ENCODE measurements at regions not wholly inside any gene's neighbourhood (a gene's known extent, or its start where the extent isn't known, plus 50 kb on each side); places are given as distances from the start of the nearest gene placed in this dataset.

DNA sequence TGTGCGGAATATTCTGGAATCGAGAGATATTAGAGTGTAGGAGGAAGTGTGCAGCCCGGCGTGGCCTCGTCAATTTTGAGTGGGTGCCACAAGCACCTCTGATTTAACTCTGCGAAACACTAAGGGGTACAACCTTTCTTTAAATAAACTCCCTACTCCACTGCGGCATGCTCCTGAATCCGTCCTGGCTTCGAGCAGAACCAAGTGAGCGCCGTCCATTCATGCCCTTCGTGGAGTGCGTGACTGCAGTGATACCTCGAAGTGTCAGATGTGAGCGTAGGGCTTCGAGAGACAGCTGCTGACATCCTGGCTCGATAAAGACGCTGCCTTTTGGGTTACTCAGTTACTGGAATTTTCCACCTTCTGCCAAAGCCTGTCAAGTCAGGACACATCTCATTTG lies 128.8 kb downstream of the FOXL1 start:
- no peak overlapping the region for H3K4me3 ChIP-seq
- TF ChIP-seq, protein P1, sequence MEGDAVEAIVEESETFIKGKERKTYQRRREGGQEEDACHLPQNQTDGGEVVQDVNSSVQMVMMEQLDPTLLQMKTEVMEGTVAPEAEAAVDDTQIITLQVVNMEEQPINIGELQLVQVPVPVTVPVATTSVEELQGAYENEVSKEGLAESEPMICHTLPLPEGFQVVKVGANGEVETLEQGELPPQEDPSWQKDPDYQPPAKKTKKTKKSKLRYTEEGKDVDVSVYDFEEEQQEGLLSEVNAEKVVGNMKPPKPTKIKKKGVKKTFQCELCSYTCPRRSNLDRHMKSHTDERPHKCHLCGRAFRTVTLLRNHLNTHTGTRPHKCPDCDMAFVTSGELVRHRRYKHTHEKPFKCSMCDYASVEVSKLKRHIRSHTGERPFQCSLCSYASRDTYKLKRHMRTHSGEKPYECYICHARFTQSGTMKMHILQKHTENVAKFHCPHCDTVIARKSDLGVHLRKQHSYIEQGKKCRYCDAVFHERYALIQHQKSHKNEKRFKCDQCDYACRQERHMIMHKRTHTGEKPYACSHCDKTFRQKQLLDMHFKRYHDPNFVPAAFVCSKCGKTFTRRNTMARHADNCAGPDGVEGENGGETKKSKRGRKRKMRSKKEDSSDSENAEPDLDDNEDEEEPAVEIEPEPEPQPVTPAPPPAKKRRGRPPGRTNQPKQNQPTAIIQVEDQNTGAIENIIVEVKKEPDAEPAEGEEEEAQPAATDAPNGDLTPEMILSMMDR (IDR thresholded peaks at IDR 0.05) = no peak
- H3K27ac ChIP-seq = no peak overlapping the region
- no peak for DNase-seq (ENCODE audit: low spot score)

DNA sequence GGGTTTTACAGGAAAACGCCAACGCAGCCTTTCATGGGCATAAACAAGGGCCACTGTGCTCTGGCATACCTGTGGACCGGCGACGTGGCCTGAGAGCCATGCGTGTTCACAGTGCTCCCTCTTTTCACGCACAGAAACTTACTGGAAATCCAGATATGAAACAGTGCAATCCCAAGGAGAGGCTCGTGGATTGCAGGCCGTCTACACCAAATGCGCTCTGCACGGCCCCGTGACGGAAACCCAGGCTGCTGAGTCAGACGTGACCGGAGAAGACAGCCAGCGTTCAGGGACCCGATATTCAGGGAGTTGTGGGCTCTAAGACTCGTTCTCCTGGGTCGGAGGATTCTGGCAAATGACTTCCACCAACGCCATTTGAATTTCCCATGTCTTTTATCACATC lies 129.2 kb downstream of the FOXL1 start:
- DNase-seq (ENCODE audit: low spot score) = no peak
- Histone ChIP-seq H3K27ac (no peak overlapping the region), H3K4me3 (no peak overlapping the region)
- TF ChIP-seq, protein P1 (IDR thresholded peaks at IDR 0.05) = no peak

DNA sequence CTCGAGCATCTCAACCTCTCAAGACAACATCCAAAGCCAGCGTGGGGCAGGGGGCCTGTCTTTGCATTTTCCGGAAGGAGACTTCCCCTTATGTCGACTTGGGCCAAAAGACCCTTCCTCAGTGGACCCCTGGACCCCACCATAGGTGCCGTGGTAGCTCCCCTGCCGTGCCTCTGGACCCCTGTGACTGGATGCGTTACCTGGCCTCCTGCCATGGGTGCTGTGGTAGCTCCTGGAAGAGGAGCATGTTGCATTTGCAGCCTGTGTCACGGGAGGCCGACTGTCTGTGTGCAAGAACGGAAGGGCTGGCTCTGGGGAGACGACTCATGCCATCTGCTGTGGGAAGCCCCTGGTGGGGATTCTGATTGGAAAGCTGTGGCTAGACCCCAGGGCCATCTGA lies 130.1 kb downstream of the FOXL1 start:
- TF ChIP-seq, protein P1 (IDR thresholded peaks at IDR 0.05) = no peak
- no peak for DNase-seq (ENCODE audit: low spot score)
- Histone ChIP-seq H3K4me3 (no peak overlapping the region), H3K27ac (no peak overlapping the region)

- H3K27ac ChIP-seq = no peak overlapping the region
- TF ChIP-seq, protein P1 (IDR thresholded peaks at IDR 0.05) = no peak
- no peak overlapping the region for H3K4me3 ChIP-seq
- no peak for DNase-seq (ENCODE audit: low spot score)
These were observed 130.8 kb downstream of the FOXL1 start for GRCh38 chr16:86709103-86709502.

DNA sequence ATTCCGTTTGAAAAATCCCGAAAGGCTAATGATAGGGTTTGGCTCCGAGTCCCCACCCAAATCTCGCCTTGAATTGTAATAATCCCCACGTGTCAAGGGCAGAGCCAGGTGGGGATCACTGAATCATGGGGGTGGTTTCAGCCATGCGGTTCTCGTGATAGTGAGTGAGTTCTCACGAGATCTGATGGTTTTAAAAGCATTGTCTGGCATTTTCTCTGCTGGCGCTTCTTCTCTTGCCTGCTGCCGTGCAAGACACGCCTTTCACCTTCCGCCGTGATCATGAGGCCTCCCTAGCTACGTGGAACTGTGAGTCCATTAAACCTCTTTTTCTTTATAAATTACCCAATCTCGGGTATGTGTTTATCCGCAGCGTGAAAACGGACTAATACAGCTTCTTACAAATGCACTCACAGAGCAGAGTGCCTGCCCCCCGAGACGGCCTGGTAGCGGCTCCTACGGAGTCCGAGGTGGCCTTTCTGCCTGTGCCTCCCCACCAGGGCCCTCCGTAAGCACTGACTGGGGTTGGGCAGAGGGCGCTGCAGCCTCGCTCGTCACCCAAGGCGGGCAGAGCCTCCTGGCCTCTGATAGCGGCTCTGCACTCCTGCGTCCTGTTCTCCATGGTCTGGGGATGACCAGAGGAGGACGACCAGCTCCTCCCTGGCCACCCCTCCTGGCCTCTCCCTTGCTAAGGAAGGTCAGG lies 131.7 kb downstream of the FOXL1 start:
- TF ChIP-seq, protein P1 (IDR thresholded peaks at IDR 0.05) = no peak
- no peak overlapping the region for H3K4me3 ChIP-seq
- no peak overlapping the region for H3K27ac ChIP-seq
- no peak for DNase-seq (ENCODE audit: low spot score)

- TF ChIP-seq, protein P1 (IDR thresholded peaks at IDR 0.05) = no peak
- no peak for DNase-seq (ENCODE audit: low spot score)
- no peak overlapping the region for H3K4me3 ChIP-seq
- no peak overlapping the region for H3K27ac ChIP-seq
These were observed 132.2 kb downstream of the FOXL1 start for GRCh38 chr16:86710602-86710950.

DNA sequence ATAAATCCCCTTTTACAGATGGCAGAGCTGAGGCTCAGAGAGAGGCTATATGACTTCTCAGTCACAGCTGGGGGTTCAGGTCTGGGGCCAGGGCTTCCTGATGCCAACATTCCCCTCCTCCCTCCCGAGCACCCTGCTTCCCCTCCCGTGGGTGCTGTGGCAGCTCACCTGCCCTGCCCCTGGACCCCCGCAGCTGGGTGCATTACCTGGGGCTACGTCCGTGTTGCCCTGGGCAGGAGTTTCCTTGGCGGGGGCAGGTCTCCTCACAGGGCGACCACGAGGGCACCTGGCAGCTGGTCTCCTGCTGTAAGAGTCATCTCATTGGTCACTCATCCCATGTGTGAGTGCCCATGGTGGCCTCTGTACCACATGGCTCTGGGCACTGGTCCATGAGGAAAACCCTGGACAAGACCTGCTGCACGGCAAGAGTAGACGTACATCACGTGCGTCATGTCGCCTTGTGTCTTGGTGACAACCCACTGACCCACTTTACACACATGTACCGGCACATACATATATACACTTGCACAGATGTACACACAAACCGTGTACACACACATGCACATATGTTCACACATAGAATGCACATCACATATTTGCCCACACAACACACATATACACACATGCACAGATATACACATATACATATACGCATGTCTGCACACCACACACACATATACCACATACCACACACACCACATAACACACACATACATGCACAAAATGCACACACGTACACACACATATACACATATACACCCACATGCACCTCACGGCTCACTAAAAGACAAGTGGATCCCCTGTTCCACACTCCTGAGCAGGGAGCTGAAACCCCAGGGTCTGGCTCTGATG lies 134.0 kb downstream of the FOXL1 start:
- no peak overlapping the region for H3K4me3 ChIP-seq
- H3K27ac ChIP-seq = no peak overlapping the region
- DNase-seq (ENCODE audit: low spot score) = no peak
- TF ChIP-seq, protein P1 (IDR thresholded peaks at IDR 0.05) = no peak

Data from coronary artery (tissue), 2 donors.